Tibial artery (tissue), 4 donors: ENCODE measurements at regions not wholly inside any gene's neighbourhood (a gene's known extent, or its start where the extent isn't known, plus 50 kb on each side); places are given as distances from the start of the nearest gene placed in this dataset.

Experiments
- DNase-seq, 2 donors: peaks; one replicate each; pipeline ENCODE4 v3.0.0-alpha.2; 2019
- H3K27ac ChIP-seq, 2 donors: fragments of 200-600 bp; sonication (generic) in 1 of 2; 1 replicate in 1 of 2; 2 replicates in 1 of 2; pipeline ENCODE4 v1.5.1; 2018 to 2019; ENCODE audit warnings: mild to moderate bottlenecking in 1 of 2
- H3K27me3 ChIP-seq, 2 donors: fragments of 200-600 bp; sonication (generic) in 1 of 2; one replicate each; pipeline versions ENCODE4 v1.5.1 to v1.6.0; 2016 to 2019
- H3K36me3 ChIP-seq, 3 donors: fragments of 200-600 bp; sonication (generic) in 2 of 3; one replicate each; pipeline ENCODE4 v1.5.1; 2016 to 2019; ENCODE audit warnings: mild to moderate bottlenecking in 2 of 3
- H3K4me1 ChIP-seq, 4 donors: fragments of 200-600 bp; sonication (generic) in 2 of 4; 1 replicate in 3 of 4; 2 replicates in 1 of 4; pipeline ENCODE4 v1.5.1; 2016 to 2019
- H3K4me3 ChIP-seq, 2 donors: fragments of 200-600 bp; sonication (generic) in 1 of 2; 1 replicate in 1 of 2; 2 replicates in 1 of 2; pipeline ENCODE4 v1.5.1; 2018 to 2019; ENCODE audit warnings: mild to moderate bottlenecking in 2 of 2
- H3K9me3 ChIP-seq, 3 donors: fragments of 200-600 bp; sonication (generic) in 1 of 3; one replicate each; pipeline ENCODE4 v1.5.1; 2016 to 2019
- CTCF ChIP-seq, 2 experiments: fragments of 200-600 bp in 1 of 2; fragments of 450-650 bp in 1 of 2; IDR thresholded peaks; one replicate each; pipeline ENCODE4 v1.5.1; 2017 to 2019; ENCODE audit warnings: antibody characterized with exemption in 2 of 2, mild to moderate bottlenecking in 1 of 2, moderate library complexity in 1 of 2
- intact Hi-C: fragments of 100-400 bp; cut with DNase I; formaldehyde crosslinking; loops from one replicate; pipeline ENCODE4 v1.15.0; 2023; ENCODE audit warnings: low total_unique reads

- Histone ChIP-seq H3K36me3 (no peaks in the 10 kb centered on the region), H3K27me3 (no peaks in the 10 kb centered on the region), H3K9me3 (no peaks in the 10 kb centered on the region), H3K4me1 (no peaks in the 10 kb centered on the region), H3K27ac (no peak overlapping the region), H3K4me3 (no peak overlapping the region)
- intact Hi-C loops, result no loop called here
- TF ChIP-seq CTCF (IDR thresholded peaks at IDR 0.05), result no peak
- DNase-seq, result no peak
Observed at GRCh38 chr16:6692874-6693273, 639.8 kb upstream of the RBFOX1 start.

- Histone ChIP-seq H3K27ac (no peak overlapping the region), H3K4me1 (no peaks in the 10 kb centered on the region), H3K9me3 (no peaks in the 10 kb centered on the region), H3K36me3 (no peaks in the 10 kb centered on the region), H3K27me3 (no peaks in the 10 kb centered on the region), H3K4me3 (no peak overlapping the region)
- no peak for TF ChIP-seq CTCF (IDR thresholded peaks at IDR 0.05)
- intact Hi-C loops, result no loop called here
- DNase-seq, result no peak
Observed at GRCh38 chr16:6690741-6691140, 641.9 kb upstream of the RBFOX1 start.

GRCh38 chr16:6689643-6690042 lies 643.0 kb upstream of the RBFOX1 start:
- DNase-seq, result no peak
- no peaks in the 10 kb centered on the region for H3K9me3 ChIP-seq
- H3K4me3 ChIP-seq, result no peak overlapping the region
- intact Hi-C loops, result no loop called here
- no peak for TF ChIP-seq CTCF (IDR thresholded peaks at IDR 0.05)
- no peak overlapping the region for H3K27ac ChIP-seq
- no peaks in the 10 kb centered on the region for H3K4me1 ChIP-seq
- no peaks in the 10 kb centered on the region for H3K27me3 ChIP-seq
- H3K36me3 ChIP-seq, result no peaks in the 10 kb centered on the region

GRCh38 chr16:6687593-6687992 lies 645.1 kb upstream of the RBFOX1 start:
- no peak overlapping the region for H3K27ac ChIP-seq
- no peaks in the 10 kb centered on the region for H3K4me1 ChIP-seq
- no peak for DNase-seq
- no peak overlapping the region for H3K4me3 ChIP-seq
- intact Hi-C loops, result no loop called here
- H3K9me3 ChIP-seq, result no peaks in the 10 kb centered on the region
- H3K36me3 ChIP-seq, result no peaks in the 10 kb centered on the region
- no peak for TF ChIP-seq CTCF (IDR thresholded peaks at IDR 0.05)
- no peaks in the 10 kb centered on the region for H3K27me3 ChIP-seq

- Histone ChIP-seq H3K36me3 (no peaks in the 10 kb centered on the region), H3K27me3 (no peaks in the 10 kb centered on the region), H3K4me1 (no peaks in the 10 kb centered on the region), H3K4me3 (no peak overlapping the region), H3K9me3 (no peaks in the 10 kb centered on the region), H3K27ac (no peak overlapping the region)
- TF ChIP-seq CTCF (IDR thresholded peaks at IDR 0.05), result no peak
- intact Hi-C loops, result no loop called here
- DNase-seq, result no peak
Observed at GRCh38 chr16:6684076-6684673, 648.5 kb upstream of the RBFOX1 start.
